ENCODE measurements at regions not wholly inside any gene's neighbourhood (a gene's known extent, or its start where the extent isn't known, plus 50 kb on each side); places are given as distances from the start of the nearest gene placed in this dataset.

GRCh38 chr3:86481031-86481430, 509.9 kb downstream of the VGLL3 start:
- H3K4me2 ChIP-seq (ENCODE audit: low read depth, low read length): no peak overlapping the region
- no peak overlapping the region for H4K8ac ChIP-seq (ENCODE audit: low read depth in 2 of 2, low read length in 2 of 2)
- intact Hi-C loops (cut with micrococcal nuclease): no loop called here
- H3K36me3 ChIP-seq (ENCODE audit: control insufficient read depth, insufficient read depth, low read length): no peaks in the 10 kb centered on the region
- H3K56ac ChIP-seq (ENCODE audit: extremely low read depth, insufficient read depth, low read length): no peak overlapping the region
- no peak overlapping the region for H3K14ac ChIP-seq (replicated peaks; ENCODE audit: low read depth, low read length)
- POLR2A ChIA-PET (ENCODE audit: unreplicated experiment): no interaction called here
- no peaks in the 10 kb centered on the region for H3K79me1 ChIP-seq (ENCODE audit: low read depth in 1 of 2, low read length in 2 of 2)
- H2BK5ac ChIP-seq (ENCODE audit: low read depth, low read length, poor library complexity, severe bottlenecking): no peak overlapping the region
- TF ChIP-seq POLR2A (IDR thresholded peaks at IDR 0.05; ENCODE audit: low read depth, low read length) (no peak), NFE2L2 (IDR thresholded peaks at IDR 0.05; ENCODE audit: low read depth, low read length) (no peak), CHD1 (IDR thresholded peaks at IDR 0.05; ENCODE audit: low read depth, low read length) (no peak), RCOR1 (IDR thresholded peaks at IDR 0.05; ENCODE audit: insufficient replicate concordance, low read length) (no peak), CTCF (conservative IDR thresholded peaks at IDR 0.05; ENCODE audit: low read depth, low read length) (no peak), BHLHE40 (IDR thresholded peaks at IDR 0.05; ENCODE audit: low read depth, low read length) (no peak)
- no peak overlapping the region for H2AFZ ChIP-seq (replicated peaks; ENCODE audit: low read length, poor library complexity)
- no peak overlapping the region for H2BK120ac ChIP-seq (ENCODE audit: low read depth, low read length)
- no peak overlapping the region for H3K4ac ChIP-seq (ENCODE audit: low read depth, low read length)
- H2AK5ac ChIP-seq (ENCODE audit: low read depth, low read length): no peak overlapping the region
- no peak overlapping the region for H4K5ac ChIP-seq (ENCODE audit: low read depth, low read length)
- BruUV-seq (replicated peaks): no TSS peak
- no peak overlapping the region for H3K18ac ChIP-seq (ENCODE audit: low read depth, low read length)
- H3K9me3 ChIP-seq (ENCODE audit: control insufficient read depth, insufficient read depth, low read length): no peaks in the 10 kb centered on the region
- no peak for DNase-seq
- no peak overlapping the region for H2BK15ac ChIP-seq (ENCODE audit: low read depth, low read length)
- no peak overlapping the region for H3K27ac ChIP-seq (ENCODE audit: insufficient read depth, low read length)
- H3K9ac ChIP-seq (ENCODE audit: low read depth, low read length): no peak overlapping the region
- H3K23ac ChIP-seq (ENCODE audit: low read depth, low read length): no peak overlapping the region
- ATAC-seq (ENCODE audit: low read depth): no peak
- no peak overlapping the region for H3K4me3 ChIP-seq (ENCODE audit: insufficient read depth, low read depth, low read length)
- in situ Hi-C loops (cut with MboI; ENCODE audit: low sequenced_read_pairs): no loop called here
- no peak overlapping the region for H4K91ac ChIP-seq (ENCODE audit: insufficient read depth, low read depth, low read length)
- H2AK9ac ChIP-seq (replicated peaks; ENCODE audit: low read depth, low read length, poor library complexity): no peak overlapping the region
- H2BK20ac ChIP-seq (ENCODE audit: low read depth, low read length): no peak overlapping the region
- no peaks in the 10 kb centered on the region for H3K4me1 ChIP-seq (ENCODE audit: control insufficient read depth, insufficient read depth, low read length)
- CTCF ChIA-PET: no interaction called here
- dilution Hi-C loops (cut with HindIII; ENCODE audit: low sequenced_read_pairs, unreplicated experiment): no loop called here
- no peaks in the 10 kb centered on the region for H3K27me3 ChIP-seq (ENCODE audit: control insufficient read depth, insufficient read depth, low read length)
- no peaks in the 10 kb centered on the region for H3K9me1 ChIP-seq (ENCODE audit: insufficient read depth, low read length)
- H4K20me1 ChIP-seq (ENCODE audit: insufficient read depth, low read length): no peaks in the 10 kb centered on the region
